GM23338 (cell line): ENCODE measurements at regions not wholly inside any gene's neighbourhood (a gene's known extent, or its start where the extent isn't known, plus 50 kb on each side); places are given as distances from the start of the nearest gene placed in this dataset.

Experiments used
- ATAC-seq: fragments of 200-7000 bp; cut with Tn5 transposase; 3 replicates; pipeline ENCODE4 v1.9.1; 2020
- DNase-seq: peaks from one replicate; pipeline ENCODE4 v3.0.0-alpha.2; 2015; ENCODE audit warnings: low spot score
- H2AFZ ChIP-seq: fragments of 200-600 bp; sonication (generic); 2 replicates; pipeline ENCODE4 v1.8.0; 2016; ENCODE audit warnings: antibody characterized with exemption, mild to moderate bottlenecking, moderate library complexity
- H3F3A ChIP-seq: fragments of 200-600 bp; sonication (generic); replicated peaks from 2 replicates; pipeline ENCODE4 v1.8.0; 2017; ENCODE audit warnings: antibody characterized with exemption, mixed run types, low read depth
- H3K27ac ChIP-seq: fragments of 200-600 bp; sonication (generic); 2 replicates; pipeline ENCODE4 v1.6.1; 2016; ENCODE audit warnings: low read depth
- H3K27me3 ChIP-seq: fragments of 200-600 bp; sonication (generic); 2 replicates; pipeline ENCODE4 v1.8.0; 2016; ENCODE audit warnings: mild to moderate bottlenecking, mixed run types, moderate library complexity; ENCODE audit not compliant: insufficient read depth
- H3K36me3 ChIP-seq: fragments of 200-600 bp; sonication (generic); 2 replicates; pipeline ENCODE4 v1.8.0; 2016; ENCODE audit warnings: mild to moderate bottlenecking; ENCODE audit not compliant: insufficient read depth
- H3K4me1 ChIP-seq: fragments of 200-600 bp; sonication (generic); 2 replicates; pipeline ENCODE4 v1.8.0; 2016; ENCODE audit warnings: mild to moderate bottlenecking, moderate library complexity; ENCODE audit not compliant: insufficient read depth
- H3K4me2 ChIP-seq: fragments of 200-600 bp; sonication (generic); 2 replicates; pipeline ENCODE4 v1.7.1; 2017; ENCODE audit warnings: mixed run types
- H3K4me3 ChIP-seq: fragments of 200-600 bp; sonication (generic); 2 replicates; pipeline ENCODE4 v1.6.1; 2016; ENCODE audit warnings: mixed run types
- H3K79me2 ChIP-seq: fragments of 200-600 bp; sonication (generic); replicated peaks from 2 replicates; pipeline ENCODE4 v1.8.0; 2017; ENCODE audit warnings: mild to moderate bottlenecking; ENCODE audit not compliant: insufficient read depth
- H3K9me2 ChIP-seq: fragments of 200-600 bp; sonication (generic); 2 replicates; pipeline ENCODE4 v1.8.0; 2017; ENCODE audit not compliant: insufficient read depth
- H4K20me1 ChIP-seq: fragments of 200-600 bp; sonication (generic); replicated peaks from 2 replicates; pipeline ENCODE4 v1.8.0; 2017; ENCODE audit warnings: mild to moderate bottlenecking; ENCODE audit not compliant: insufficient read depth
- H3K27ac Mint-ChIP-seq: 2 replicates; pipeline ENCODE4 v1.8.0; 2020; ENCODE audit warnings: inconsistent platforms, mild to moderate bottlenecking, moderate library complexity, mixed read lengths
- H3K27me3 Mint-ChIP-seq: 3 replicates; pipeline ENCODE4 v1.8.0; 2022; ENCODE audit warnings: low read depth, mild to moderate bottlenecking, moderate library complexity, mixed read lengths, inconsistent platforms; ENCODE audit not compliant: insufficient read depth, poor library complexity
- H3K36me3 Mint-ChIP-seq: 3 replicates; pipeline ENCODE4 v1.8.0; 2021; ENCODE audit warnings: low read depth, mild to moderate bottlenecking, inconsistent platforms, moderate library complexity, mixed read lengths
- H3K4me1 Mint-ChIP-seq: 3 replicates; pipeline ENCODE4 v1.8.0; 2020; ENCODE audit warnings: mild to moderate bottlenecking, inconsistent platforms, mixed read lengths
- H3K4me3 Mint-ChIP-seq: 3 replicates; pipeline ENCODE4 v1.8.0; 2021; ENCODE audit warnings: moderate library complexity, mild to moderate bottlenecking, inconsistent platforms, mixed read lengths
- H3K9me3 Mint-ChIP-seq: 3 replicates; pipeline ENCODE4 v1.8.0; 2020; ENCODE audit warnings: moderate library complexity, mild to moderate bottlenecking, inconsistent platforms, mixed read lengths
- EZH2 ChIP-seq: fragments of 200-600 bp; sonication (generic); IDR thresholded peaks from one replicate; pipeline ENCODE4 v1.8.0; 2017; ENCODE audit warnings: antibody characterized with exemption, mild to moderate bottlenecking, low read depth; ENCODE audit not compliant: unreplicated experiment
- EZH2phosphoT487 ChIP-seq: fragments of 200-600 bp; sonication (generic); IDR thresholded peaks from one replicate; pipeline ENCODE4 v1.8.1; 2018; ENCODE audit warnings: antibody characterized with exemption; ENCODE audit not compliant: unreplicated experiment
- JUNB ChIP-seq: IDR thresholded peaks from one replicate; pipeline ENCODE4 v1.6.1; 2016; ENCODE audit warnings: antibody characterized with exemption; ENCODE audit not compliant: unreplicated experiment
- NANOG ChIP-seq: IDR thresholded peaks from 2 replicates; pipeline ENCODE4 v1.6.1; 2016; ENCODE audit warnings: antibody characterized with exemption, borderline replicate concordance
- STAT1 ChIP-seq: IDR thresholded peaks from one replicate; pipeline ENCODE4 v1.6.1; 2016; ENCODE audit warnings: antibody characterized with exemption; ENCODE audit not compliant: unreplicated experiment
- ZNF331 ChIP-seq: fragments of 250-450 bp; sonication (Bioruptor Pico); IDR thresholded peaks from 2 replicates; pipeline ENCODE4 v1.5.0; 2020; ENCODE audit warnings: low read depth, mild to moderate bottlenecking, moderate library complexity
- TF ChIP-seq, protein P1 (sequence below): IDR thresholded peaks from one replicate; pipeline ENCODE4 v1.6.1; 2018; ENCODE audit warnings: antibody characterized with exemption; ENCODE audit not compliant: unreplicated experiment
- TF ChIP-seq, protein P2 (sequence below): fragments of 250-450 bp; sonication (Bioruptor Pico); IDR thresholded peaks from 2 replicates; pipeline ENCODE4 v1.5.0; 2020; ENCODE audit warnings: mild to moderate bottlenecking, moderate library complexity

DNA sequence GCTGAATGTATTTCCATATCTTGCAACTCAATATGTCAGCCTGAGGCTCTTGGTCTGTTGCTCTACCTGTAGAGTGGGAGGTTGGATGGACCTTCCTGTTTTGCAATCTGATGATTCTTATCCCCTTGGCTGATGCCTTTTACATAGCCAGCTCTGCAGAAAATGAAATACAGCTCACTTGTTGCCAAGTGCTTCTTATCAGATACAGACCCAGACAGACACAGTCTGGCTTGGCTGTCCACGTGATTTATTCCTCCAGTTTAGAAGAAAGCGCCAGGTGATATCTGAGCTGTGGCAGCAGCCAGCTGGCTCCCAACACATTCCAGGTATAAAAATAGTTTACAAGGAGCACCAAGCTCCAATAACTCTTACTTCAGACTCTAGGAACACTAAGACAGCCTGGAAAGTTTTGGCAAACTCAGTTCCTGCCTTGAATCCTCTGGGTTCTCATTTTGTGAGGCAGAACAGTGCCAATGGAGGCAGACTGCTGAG, 479.2 kb upstream of the USP24 start:
- H3K4me3 Mint-ChIP-seq: no peak overlapping the region
- Histone ChIP-seq H3K4me1 (no peaks in the 10 kb centered on the region), H3K79me2 (no peaks in the 10 kb centered on the region), H3F3A (no peaks in the 10 kb centered on the region), H4K20me1 (no peaks in the 10 kb centered on the region), H3K27me3 (no peaks in the 10 kb centered on the region), H3K4me2 (no peak overlapping the region), H3K4me3 (no peak overlapping the region), H3K27ac (no peak overlapping the region), H3K9me2 (peaks cover 16% of the 10 kb centered on the region; the same call in 1 of the 2 replicates), H2AFZ (no peak overlapping the region), H3K36me3 (no peaks in the 10 kb centered on the region)
- ATAC-seq: no peak
- no peaks in the 10 kb centered on the region for H3K36me3 Mint-ChIP-seq
- no peak for DNase-seq
- no peaks in the 10 kb centered on the region for H3K9me3 Mint-ChIP-seq
- no peaks in the 10 kb centered on the region for H3K27me3 Mint-ChIP-seq
- H3K4me1 Mint-ChIP-seq: no peaks in the 10 kb centered on the region
- no peak overlapping the region for H3K27ac Mint-ChIP-seq
- TF ChIP-seq NANOG: no peak
- no peak for TF ChIP-seq ZNF331 (CRISPR knock-in tag)
- no peak for TF ChIP-seq STAT1
- no peak for TF ChIP-seq JUNB
- TF ChIP-seq, protein P1, sequence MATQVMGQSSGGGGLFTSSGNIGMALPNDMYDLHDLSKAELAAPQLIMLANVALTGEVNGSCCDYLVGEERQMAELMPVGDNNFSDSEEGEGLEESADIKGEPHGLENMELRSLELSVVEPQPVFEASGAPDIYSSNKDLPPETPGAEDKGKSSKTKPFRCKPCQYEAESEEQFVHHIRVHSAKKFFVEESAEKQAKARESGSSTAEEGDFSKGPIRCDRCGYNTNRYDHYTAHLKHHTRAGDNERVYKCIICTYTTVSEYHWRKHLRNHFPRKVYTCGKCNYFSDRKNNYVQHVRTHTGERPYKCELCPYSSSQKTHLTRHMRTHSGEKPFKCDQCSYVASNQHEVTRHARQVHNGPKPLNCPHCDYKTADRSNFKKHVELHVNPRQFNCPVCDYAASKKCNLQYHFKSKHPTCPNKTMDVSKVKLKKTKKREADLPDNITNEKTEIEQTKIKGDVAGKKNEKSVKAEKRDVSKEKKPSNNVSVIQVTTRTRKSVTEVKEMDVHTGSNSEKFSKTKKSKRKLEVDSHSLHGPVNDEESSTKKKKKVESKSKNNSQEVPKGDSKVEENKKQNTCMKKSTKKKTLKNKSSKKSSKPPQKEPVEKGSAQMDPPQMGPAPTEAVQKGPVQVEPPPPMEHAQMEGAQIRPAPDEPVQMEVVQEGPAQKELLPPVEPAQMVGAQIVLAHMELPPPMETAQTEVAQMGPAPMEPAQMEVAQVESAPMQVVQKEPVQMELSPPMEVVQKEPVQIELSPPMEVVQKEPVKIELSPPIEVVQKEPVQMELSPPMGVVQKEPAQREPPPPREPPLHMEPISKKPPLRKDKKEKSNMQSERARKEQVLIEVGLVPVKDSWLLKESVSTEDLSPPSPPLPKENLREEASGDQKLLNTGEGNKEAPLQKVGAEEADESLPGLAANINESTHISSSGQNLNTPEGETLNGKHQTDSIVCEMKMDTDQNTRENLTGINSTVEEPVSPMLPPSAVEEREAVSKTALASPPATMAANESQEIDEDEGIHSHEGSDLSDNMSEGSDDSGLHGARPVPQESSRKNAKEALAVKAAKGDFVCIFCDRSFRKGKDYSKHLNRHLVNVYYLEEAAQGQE: no peak
- TF ChIP-seq EZH2phosphoT487: no peak
- TF ChIP-seq, protein P2, sequence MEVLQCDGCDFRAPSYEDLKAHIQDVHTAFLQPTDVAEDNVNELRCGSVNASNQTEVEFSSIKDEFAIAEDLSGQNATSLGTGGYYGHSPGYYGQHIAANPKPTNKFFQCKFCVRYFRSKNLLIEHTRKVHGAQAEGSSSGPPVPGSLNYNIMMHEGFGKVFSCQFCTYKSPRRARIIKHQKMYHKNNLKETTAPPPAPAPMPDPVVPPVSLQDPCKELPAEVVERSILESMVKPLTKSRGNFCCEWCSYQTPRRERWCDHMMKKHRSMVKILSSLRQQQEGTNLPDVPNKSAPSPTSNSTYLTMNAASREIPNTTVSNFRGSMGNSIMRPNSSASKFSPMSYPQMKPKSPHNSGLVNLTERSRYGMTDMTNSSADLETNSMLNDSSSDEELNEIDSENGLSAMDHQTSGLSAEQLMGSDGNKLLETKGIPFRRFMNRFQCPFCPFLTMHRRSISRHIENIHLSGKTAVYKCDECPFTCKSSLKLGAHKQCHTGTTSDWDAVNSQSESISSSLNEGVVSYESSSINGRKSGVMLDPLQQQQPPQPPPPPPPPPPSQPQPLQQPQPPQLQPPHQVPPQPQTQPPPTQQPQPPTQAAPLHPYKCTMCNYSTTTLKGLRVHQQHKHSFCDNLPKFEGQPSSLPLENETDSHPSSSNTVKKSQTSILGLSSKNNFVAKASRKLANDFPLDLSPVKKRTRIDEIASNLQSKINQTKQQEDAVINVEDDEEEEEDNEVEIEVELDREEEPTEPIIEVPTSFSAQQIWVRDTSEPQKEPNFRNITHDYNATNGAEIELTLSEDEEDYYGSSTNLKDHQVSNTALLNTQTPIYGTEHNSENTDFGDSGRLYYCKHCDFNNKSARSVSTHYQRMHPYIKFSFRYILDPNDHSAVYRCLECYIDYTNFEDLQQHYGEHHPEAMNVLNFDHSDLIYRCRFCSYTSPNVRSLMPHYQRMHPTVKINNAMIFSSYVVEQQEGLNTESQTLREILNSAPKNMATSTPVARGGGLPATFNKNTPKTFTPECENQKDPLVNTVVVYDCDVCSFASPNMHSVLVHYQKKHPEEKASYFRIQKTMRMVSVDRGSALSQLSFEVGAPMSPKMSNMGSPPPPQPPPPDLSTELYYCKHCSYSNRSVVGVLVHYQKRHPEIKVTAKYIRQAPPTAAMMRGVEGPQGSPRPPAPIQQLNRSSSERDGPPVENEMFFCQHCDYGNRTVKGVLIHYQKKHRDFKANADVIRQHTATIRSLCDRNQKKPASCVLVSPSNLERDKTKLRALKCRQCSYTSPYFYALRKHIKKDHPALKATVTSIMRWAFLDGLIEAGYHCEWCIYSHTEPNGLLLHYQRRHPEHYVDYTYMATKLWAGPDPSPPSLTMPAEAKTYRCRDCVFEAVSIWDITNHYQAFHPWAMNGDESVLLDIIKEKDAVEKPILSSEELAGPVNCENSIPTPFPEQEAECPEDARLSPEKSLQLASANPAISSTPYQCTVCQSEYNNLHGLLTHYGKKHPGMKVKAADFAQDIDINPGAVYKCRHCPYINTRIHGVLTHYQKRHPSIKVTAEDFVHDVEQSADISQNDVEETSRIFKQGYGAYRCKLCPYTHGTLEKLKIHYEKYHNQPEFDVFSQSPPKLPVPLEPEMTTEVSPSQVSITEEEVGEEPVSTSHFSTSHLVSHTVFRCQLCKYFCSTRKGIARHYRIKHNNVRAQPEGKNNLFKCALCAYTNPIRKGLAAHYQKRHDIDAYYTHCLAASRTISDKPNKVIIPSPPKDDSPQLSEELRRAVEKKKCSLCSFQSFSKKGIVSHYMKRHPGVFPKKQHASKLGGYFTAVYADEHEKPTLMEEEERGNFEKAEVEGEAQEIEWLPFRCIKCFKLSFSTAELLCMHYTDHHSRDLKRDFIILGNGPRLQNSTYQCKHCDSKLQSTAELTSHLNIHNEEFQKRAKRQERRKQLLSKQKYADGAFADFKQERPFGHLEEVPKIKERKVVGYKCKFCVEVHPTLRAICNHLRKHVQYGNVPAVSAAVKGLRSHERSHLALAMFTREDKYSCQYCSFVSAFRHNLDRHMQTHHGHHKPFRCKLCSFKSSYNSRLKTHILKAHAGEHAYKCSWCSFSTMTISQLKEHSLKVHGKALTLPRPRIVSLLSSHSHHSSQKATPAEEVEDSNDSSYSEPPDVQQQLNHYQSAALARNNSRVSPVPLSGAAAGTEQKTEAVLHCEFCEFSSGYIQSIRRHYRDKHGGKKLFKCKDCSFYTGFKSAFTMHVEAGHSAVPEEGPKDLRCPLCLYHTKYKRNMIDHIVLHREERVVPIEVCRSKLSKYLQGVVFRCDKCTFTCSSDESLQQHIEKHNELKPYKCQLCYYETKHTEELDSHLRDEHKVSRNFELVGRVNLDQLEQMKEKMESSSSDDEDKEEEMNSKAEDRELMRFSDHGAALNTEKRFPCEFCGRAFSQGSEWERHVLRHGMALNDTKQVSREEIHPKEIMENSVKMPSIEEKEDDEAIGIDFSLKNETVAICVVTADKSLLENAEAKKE (CRISPR knock-in tag): no peak
- TF ChIP-seq EZH2: no peak
